MM.1S (cell line): ENCODE measurements at regions not wholly inside any gene's neighbourhood (a gene's known extent, or its start where the extent isn't known, plus 50 kb on each side); places are given as distances from the start of the nearest gene placed in this dataset.

Experiments
- CTCF ChIP-seq: fragments of 300-600 bp; sonication (generic); IDR thresholded peaks from 2 replicates; pipeline ENCODE4 v1.5.1; 2016; ENCODE audit warnings: antibody characterized with exemption, low read length, mixed read lengths
- EZH2 ChIP-seq: fragments of 300-600 bp; sonication (generic); optimal IDR thresholded peaks from 2 replicates; pipeline ENCODE3; 2017; ENCODE audit warnings: low read depth, mild to moderate bottlenecking, antibody characterized with exemption, low read length, mixed read lengths
- EZH2phosphoT487 ChIP-seq: fragments of 300-600 bp; sonication (generic); IDR thresholded peaks from 2 replicates; pipeline ENCODE4 v1.6.1; 2018; ENCODE audit warnings: antibody characterized with exemption, low read length

DNA sequence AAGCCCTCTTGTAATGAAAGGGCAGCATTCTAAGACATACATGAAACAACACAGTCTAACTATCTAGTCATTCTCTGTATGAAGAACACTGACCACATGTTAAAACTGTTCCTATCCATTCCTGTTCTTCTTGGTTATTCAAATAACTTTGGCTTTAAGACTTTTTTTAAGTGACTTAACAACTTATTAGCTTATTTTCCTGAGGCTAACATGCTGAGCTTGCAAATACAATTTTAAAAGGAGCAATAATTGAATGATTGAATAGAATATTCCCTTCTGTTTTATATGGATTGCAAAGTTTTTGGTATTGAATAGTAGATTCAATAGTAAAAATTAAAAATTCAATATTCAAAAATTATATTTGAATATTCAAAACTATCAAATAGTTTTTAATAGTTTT is 92.3 kb downstream of the HTR5A start:
- TF ChIP-seq CTCF (no peak), EZH2 (no peak), EZH2phosphoT487 (no peak)
